SK-N-MC (cell line): ENCODE measurements at regions not wholly inside any gene's neighbourhood (a gene's known extent, or its start where the extent isn't known, plus 50 kb on each side); places are given as distances from the start of the nearest gene placed in this dataset.

ENCODE experiments used
- DNase-seq: peaks from one replicate; pipeline ENCODE4 v3.0.0-alpha.2; 2011; ENCODE audit warnings: low read depth, low spot score
- H3K27ac ChIP-seq: fragments of 200-600 bp; sonication (generic); 2 replicates; pipeline ENCODE4 v1.5.1; 2016; ENCODE audit warnings: mixed run types
- H3K36me3 ChIP-seq: fragments of 200-600 bp; sonication (generic); 2 replicates; pipeline ENCODE4 v1.6.1; 2017; ENCODE audit warnings: antibody characterized with exemption, low read length, mixed read lengths; ENCODE audit not compliant: insufficient read depth
- H3K4me3 ChIP-seq: fragments of 200-600 bp; sonication (generic); 2 replicates; pipeline ENCODE4 v1.5.1; 2016
- H3K9ac ChIP-seq: fragments of 200-600 bp; sonication (generic); 2 replicates; pipeline ENCODE4 v1.8.0; 2017; ENCODE audit warnings: mixed run types, mixed read lengths; ENCODE audit not compliant: insufficient read length
- H3K9me3 ChIP-seq: fragments of 200-600 bp; sonication (generic); 2 replicates; pipeline ENCODE4 v1.6.1; 2017; ENCODE audit warnings: low read depth, mild to moderate bottlenecking, antibody characterized with exemption, low read length, moderate library complexity, mixed read lengths
- EZH2 ChIP-seq: fragments of 200-600 bp; sonication (generic); IDR thresholded peaks from one replicate; pipeline ENCODE4 v1.6.1; 2017; ENCODE audit warnings: antibody characterized with exemption
- FOXP2 ChIP-seq: optimal IDR thresholded peaks from 2 replicates; pipeline ENCODE3; 2011; ENCODE audit warnings: mild to moderate bottlenecking, moderate library complexity; ENCODE audit not compliant: insufficient read depth; ENCODE audit errors: extremely low read length, control extremely low read depth
- POLR2AphosphoS5 ChIP-seq: IDR thresholded peaks from 2 replicates; pipeline ENCODE4 v1.6.1; 2012; ENCODE audit warnings: mild to moderate bottlenecking, low read depth, low read length, borderline replicate concordance

- no peaks in the 10 kb centered on the region for H3K9me3 ChIP-seq
- TF ChIP-seq FOXP2 (no peak), EZH2 (no peak), POLR2AphosphoS5 (no peak)
- no peaks in the 10 kb centered on the region for H3K36me3 ChIP-seq
- DNase-seq = no peak
- no peak overlapping the region for H3K4me3 ChIP-seq
- no peak overlapping the region for H3K9ac ChIP-seq
- peak overlapping the region; percentile 47 for H3K27ac ChIP-seq
Measured at GRCh38 chr2:180583441-180584140, 396.8 kb upstream of the UBE2E3 start.

- H3K9ac ChIP-seq = no peak overlapping the region
- H3K36me3 ChIP-seq = no peaks in the 10 kb centered on the region
- no peak for TF ChIP-seq POLR2AphosphoS5
- no peak for DNase-seq
- no peak overlapping the region for H3K4me3 ChIP-seq
- H3K9me3 ChIP-seq = no peaks in the 10 kb centered on the region
- H3K27ac ChIP-seq = no peak overlapping the region
Measured at GRCh38 chr2:180579388-180579787, 401.0 kb upstream of the UBE2E3 start.

GRCh38 chr2:180578441-180578840 lies 402.0 kb upstream of the UBE2E3 start:
- Histone ChIP-seq H3K9ac (no peak overlapping the region), H3K4me3 (no peak overlapping the region), H3K36me3 (no peaks in the 10 kb centered on the region), H3K9me3 (no peaks in the 10 kb centered on the region), H3K27ac (no peak overlapping the region)
- no peak for DNase-seq
- TF ChIP-seq FOXP2 = no peak
- no peak for TF ChIP-seq POLR2AphosphoS5
- TF ChIP-seq EZH2 = no peak

GRCh38 chr2:180577567-180577966 lies 402.8 kb upstream of the UBE2E3 start:
- H3K4me3 ChIP-seq = no peak overlapping the region
- H3K9me3 ChIP-seq = no peaks in the 10 kb centered on the region
- H3K36me3 ChIP-seq = no peaks in the 10 kb centered on the region
- TF ChIP-seq EZH2 (no peak), FOXP2 (no peak), POLR2AphosphoS5 (no peak)
- DNase-seq = no peak
- no peak overlapping the region for H3K9ac ChIP-seq
- H3K27ac ChIP-seq = no peak overlapping the region

GRCh38 chr2:180573951-180574350 lies 406.5 kb upstream of the UBE2E3 start:
- TF ChIP-seq POLR2AphosphoS5 (no peak), EZH2 (no peak), FOXP2 (no peak)
- no peak overlapping the region for H3K4me3 ChIP-seq
- no peak overlapping the region for H3K9ac ChIP-seq
- no peaks in the 10 kb centered on the region for H3K36me3 ChIP-seq
- no peak overlapping the region for H3K27ac ChIP-seq
- no peak for DNase-seq
- no peaks in the 10 kb centered on the region for H3K9me3 ChIP-seq

GRCh38 chr2:180572346-180572745 lies 408.1 kb upstream of the UBE2E3 start:
- no peaks in the 10 kb centered on the region for H3K36me3 ChIP-seq
- TF ChIP-seq EZH2 = no peak
- no peak for TF ChIP-seq FOXP2
- TF ChIP-seq POLR2AphosphoS5 = no peak
- DNase-seq = no peak

GRCh38 chr2:180571559-180571958 lies 408.8 kb upstream of the UBE2E3 start:
- no peak overlapping the region for H3K27ac ChIP-seq
- no peak overlapping the region for H3K9ac ChIP-seq
- TF ChIP-seq FOXP2 (no peak), EZH2 (no peak), POLR2AphosphoS5 (no peak)
- H3K4me3 ChIP-seq = no peak overlapping the region
- H3K9me3 ChIP-seq = no peaks in the 10 kb centered on the region
- H3K36me3 ChIP-seq = no peaks in the 10 kb centered on the region
- DNase-seq = no peak

More at GRCh38 chr2:180572346-180572745, 408.1 kb upstream of the UBE2E3 start:
- Histone ChIP-seq H3K9me3 (no peaks in the 10 kb centered on the region), H3K4me3 (no peak overlapping the region), H3K27ac (no peak overlapping the region), H3K9ac (no peak overlapping the region)

- no peak for TF ChIP-seq EZH2
- no peak for TF ChIP-seq POLR2AphosphoS5
- no peak for TF ChIP-seq FOXP2
- Histone ChIP-seq H3K4me3 (no peak overlapping the region), H3K9ac (no peak overlapping the region), H3K27ac (no peak overlapping the region), H3K36me3 (no peaks in the 10 kb centered on the region), H3K9me3 (no peaks in the 10 kb centered on the region)
- no peak for DNase-seq
Measured at GRCh38 chr2:180570864-180571263, 409.5 kb upstream of the UBE2E3 start.

- no peaks in the 10 kb centered on the region for H3K36me3 ChIP-seq
- no peak for DNase-seq
- H3K9ac ChIP-seq = no peak overlapping the region
- no peak overlapping the region for H3K4me3 ChIP-seq
- H3K27ac ChIP-seq = no peak overlapping the region
- TF ChIP-seq POLR2AphosphoS5 (no peak), FOXP2 (no peak), EZH2 (no peak)
- no peaks in the 10 kb centered on the region for H3K9me3 ChIP-seq
Measured at GRCh38 chr2:180564051-180564450, 416.4 kb upstream of the UBE2E3 start.
